RWPE2 (cell line): ENCODE measurements at regions not wholly inside any gene's neighbourhood (a gene's known extent, or its start where the extent isn't known, plus 50 kb on each side); places are given as distances from the start of the nearest gene placed in this dataset.
A peak's percentile ranks its signal among the peaks of the same experiment; 100 is the strongest.

Experiments used
- ATAC-seq: fragments of 200-7000 bp; cut with Tn5 transposase; 3 replicates; pipeline ENCODE4 v1.9.1; 2021; ENCODE audit warnings: low read depth
- DNase-seq: peaks from one replicate; pipeline ENCODE4 v3.0.0-alpha.2; 2020; ENCODE audit warnings: low spot score
- H3K27ac ChIP-seq: fragments of 450-650 bp; 2 replicates; pipeline ENCODE4 v1.5.1; 2017; ENCODE audit warnings: mild to moderate bottlenecking; ENCODE audit not compliant: poor library complexity, severe bottlenecking
- H3K27me3 ChIP-seq: fragments of 250-450 bp; sonication (Bioruptor Pico); 2 replicates; pipeline ENCODE4 v1.5.1; 2021; ENCODE audit warnings: mild to moderate bottlenecking, moderate library complexity; ENCODE audit not compliant: insufficient read depth, poor library complexity, severe bottlenecking
- H3K36me3 ChIP-seq: fragments of 250-450 bp; sonication (Bioruptor Pico); 2 replicates; pipeline ENCODE4 v1.5.1; 2020; ENCODE audit warnings: low read depth, mild to moderate bottlenecking, moderate library complexity
- H3K4me1 ChIP-seq: fragments of 250-450 bp; sonication (Bioruptor Pico); 2 replicates; pipeline ENCODE4 v1.5.1; 2021; ENCODE audit warnings: mild to moderate bottlenecking, moderate library complexity; ENCODE audit not compliant: insufficient read depth, poor library complexity, severe bottlenecking
- H3K4me3 ChIP-seq: fragments of 250-450 bp; sonication (Bioruptor Pico); 2 replicates; pipeline ENCODE4 v1.5.1; 2021; ENCODE audit warnings: mild to moderate bottlenecking, moderate library complexity; ENCODE audit not compliant: severe bottlenecking
- H3K9me3 ChIP-seq: fragments of 250-450 bp; sonication (Bioruptor Pico); 2 replicates; pipeline ENCODE4 v1.5.1; 2021; ENCODE audit warnings: mild to moderate bottlenecking, moderate library complexity; ENCODE audit not compliant: severe bottlenecking
- TF ChIP-seq, protein P1 (sequence below): fragments of 450-650 bp; IDR thresholded peaks from one replicate; pipeline ENCODE4 v1.5.1; 2017; ENCODE audit warnings: mild to moderate bottlenecking, moderate library complexity; ENCODE audit not compliant: poor library complexity, severe bottlenecking

DNA sequence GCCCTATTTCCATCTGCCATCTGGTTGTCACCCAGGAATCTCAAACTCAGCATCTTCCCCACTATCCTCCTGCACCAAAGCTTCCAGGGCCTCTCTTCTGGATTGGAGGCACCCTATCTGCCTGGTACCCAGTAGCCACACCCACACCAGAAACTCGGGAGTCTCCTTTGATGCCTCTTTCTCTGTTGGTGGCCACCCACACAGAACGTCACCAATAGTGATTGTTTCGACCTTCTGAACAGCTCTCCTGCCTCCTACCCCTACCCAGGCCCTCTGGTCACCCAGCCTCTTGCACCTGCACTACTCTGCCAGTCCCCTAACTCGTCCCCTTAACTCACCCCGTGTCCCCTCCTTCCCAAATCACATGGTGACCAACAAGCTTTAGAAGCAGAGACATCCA is 95.0 kb downstream of the IRF2BPL start:
- DNase-seq, result no peak
- no peak for ATAC-seq
- peaks cover 21% of the 10 kb centered on the region for H3K4me1 ChIP-seq
- no peaks in the 10 kb centered on the region for H3K9me3 ChIP-seq
- H3K36me3 ChIP-seq, result no peaks in the 10 kb centered on the region
- TF ChIP-seq, protein P1, sequence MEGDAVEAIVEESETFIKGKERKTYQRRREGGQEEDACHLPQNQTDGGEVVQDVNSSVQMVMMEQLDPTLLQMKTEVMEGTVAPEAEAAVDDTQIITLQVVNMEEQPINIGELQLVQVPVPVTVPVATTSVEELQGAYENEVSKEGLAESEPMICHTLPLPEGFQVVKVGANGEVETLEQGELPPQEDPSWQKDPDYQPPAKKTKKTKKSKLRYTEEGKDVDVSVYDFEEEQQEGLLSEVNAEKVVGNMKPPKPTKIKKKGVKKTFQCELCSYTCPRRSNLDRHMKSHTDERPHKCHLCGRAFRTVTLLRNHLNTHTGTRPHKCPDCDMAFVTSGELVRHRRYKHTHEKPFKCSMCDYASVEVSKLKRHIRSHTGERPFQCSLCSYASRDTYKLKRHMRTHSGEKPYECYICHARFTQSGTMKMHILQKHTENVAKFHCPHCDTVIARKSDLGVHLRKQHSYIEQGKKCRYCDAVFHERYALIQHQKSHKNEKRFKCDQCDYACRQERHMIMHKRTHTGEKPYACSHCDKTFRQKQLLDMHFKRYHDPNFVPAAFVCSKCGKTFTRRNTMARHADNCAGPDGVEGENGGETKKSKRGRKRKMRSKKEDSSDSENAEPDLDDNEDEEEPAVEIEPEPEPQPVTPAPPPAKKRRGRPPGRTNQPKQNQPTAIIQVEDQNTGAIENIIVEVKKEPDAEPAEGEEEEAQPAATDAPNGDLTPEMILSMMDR, result no peak
- no peaks in the 10 kb centered on the region for H3K27me3 ChIP-seq
- no peak overlapping the region for H3K27ac ChIP-seq
- no peak overlapping the region for H3K4me3 ChIP-seq

DNA sequence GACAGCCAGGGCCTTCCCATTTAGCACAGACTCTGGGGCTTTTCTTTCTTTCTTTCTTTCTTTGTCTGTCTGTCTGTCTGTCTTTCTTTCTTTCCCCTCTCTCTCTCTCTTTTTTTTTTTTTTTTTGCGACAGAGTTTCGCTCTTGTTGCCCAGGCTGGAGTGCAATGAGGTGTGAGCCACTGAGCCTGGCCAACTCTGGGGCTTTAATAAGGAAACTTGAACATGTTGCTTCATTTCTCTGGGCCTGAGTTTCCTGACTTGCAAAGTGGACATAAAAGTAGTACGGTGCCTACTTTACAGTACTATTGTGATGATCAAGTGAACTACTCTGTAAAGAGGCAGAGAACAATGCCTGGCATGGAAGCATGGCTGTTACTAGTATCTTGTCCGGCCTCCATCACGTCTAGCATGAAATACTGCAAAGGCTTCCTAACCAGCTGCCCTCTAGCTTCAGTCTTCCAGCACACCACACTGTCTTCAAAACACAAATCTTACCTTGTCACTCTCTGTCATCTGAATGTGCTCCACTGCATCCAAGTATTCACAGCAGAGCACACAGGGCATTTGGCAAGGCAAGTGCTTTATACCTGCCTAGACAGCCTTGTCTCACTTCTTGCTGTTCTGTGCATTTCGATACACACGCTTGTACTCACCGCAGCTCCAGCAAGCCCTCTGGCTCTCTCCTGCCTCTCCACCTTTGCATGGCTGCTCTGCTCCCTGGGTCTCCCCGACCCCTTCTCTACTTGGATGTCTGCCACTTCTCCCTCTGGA is 96.7 kb downstream of the IRF2BPL start:
- TF ChIP-seq, protein P1, result no peak

DNA sequence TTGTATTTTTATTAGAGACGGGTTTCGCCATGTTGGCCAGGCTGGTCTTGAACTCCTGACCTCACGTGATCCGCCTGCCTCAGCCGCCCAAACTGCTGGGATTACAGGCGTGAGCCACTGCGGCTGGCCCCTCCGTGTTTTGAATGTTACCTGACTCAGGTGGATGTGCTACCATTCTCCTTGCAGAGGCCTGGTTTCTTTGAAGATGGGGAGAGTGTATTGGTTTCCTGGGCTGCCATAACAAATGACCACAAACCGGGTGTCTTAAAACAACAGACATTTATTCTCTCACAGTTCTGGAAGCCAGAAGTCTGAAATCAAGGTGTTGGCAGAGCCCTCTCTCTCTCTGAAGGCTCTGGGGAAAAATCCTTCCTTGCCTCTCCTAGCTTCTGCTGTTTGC is 98.0 kb downstream of the IRF2BPL start:
- H3K27ac ChIP-seq, result no peak overlapping the region
- peaks cover 6% of the 10 kb centered on the region for H3K4me1 ChIP-seq
- H3K4me3 ChIP-seq, result no peak overlapping the region
- H3K9me3 ChIP-seq, result no peaks in the 10 kb centered on the region
- no peak for DNase-seq
- no peak for ATAC-seq
- TF ChIP-seq, protein P1, result no peak
- H3K27me3 ChIP-seq, result no peaks in the 10 kb centered on the region
- no peaks in the 10 kb centered on the region for H3K36me3 ChIP-seq

More for the DNA sequence above, 96.7 kb downstream of the IRF2BPL start:
- H3K27ac ChIP-seq, result no peak overlapping the region
- no peaks in the 10 kb centered on the region for H3K36me3 ChIP-seq
- no peak overlapping the region for H3K4me3 ChIP-seq
- H3K27me3 ChIP-seq, result no peaks in the 10 kb centered on the region
- DNase-seq (no peak), ATAC-seq (0 out of 3 replicates have a peak, but pooled peaks have one; percentile 17)
- no peaks in the 10 kb centered on the region for H3K9me3 ChIP-seq
- peaks cover 6% of the 10 kb centered on the region for H3K4me1 ChIP-seq

DNA sequence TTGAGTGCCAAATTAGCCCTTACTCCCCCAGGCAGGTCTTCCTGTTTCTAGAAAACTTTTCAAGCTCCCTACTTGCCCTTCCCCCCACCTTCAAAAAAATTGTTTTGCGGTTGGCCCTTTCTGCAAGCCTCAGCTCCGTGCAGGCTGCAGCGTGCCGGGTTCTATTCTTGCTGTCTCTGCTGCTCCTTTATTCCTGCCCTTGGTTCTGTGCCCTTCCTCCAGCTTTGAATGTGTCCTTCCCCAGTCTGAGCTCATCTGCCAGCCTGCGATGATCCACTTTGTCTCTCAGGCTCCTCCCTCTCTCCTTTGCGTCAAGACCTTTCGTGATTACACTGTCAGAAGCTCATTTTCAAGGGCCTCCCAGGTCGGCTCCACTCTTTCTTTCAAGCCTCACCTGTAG is 98.6 kb downstream of the IRF2BPL start:
- Histone ChIP-seq H3K4me3 (no peak overlapping the region), H3K27me3 (no peaks in the 10 kb centered on the region), H3K9me3 (no peaks in the 10 kb centered on the region), H3K36me3 (no peaks in the 10 kb centered on the region), H3K4me1 (peaks cover 6% of the 10 kb centered on the region), H3K27ac (no peak overlapping the region)
- DNase-seq (no peak), ATAC-seq (peak; percentile 52)
- TF ChIP-seq, protein P1, result no peak
